ENCODE measurements at regions not wholly inside any gene's neighbourhood (a gene's known extent, or its start where the extent isn't known, plus 50 kb on each side); places are given as distances from the start of the nearest gene placed in this dataset.

DNA sequence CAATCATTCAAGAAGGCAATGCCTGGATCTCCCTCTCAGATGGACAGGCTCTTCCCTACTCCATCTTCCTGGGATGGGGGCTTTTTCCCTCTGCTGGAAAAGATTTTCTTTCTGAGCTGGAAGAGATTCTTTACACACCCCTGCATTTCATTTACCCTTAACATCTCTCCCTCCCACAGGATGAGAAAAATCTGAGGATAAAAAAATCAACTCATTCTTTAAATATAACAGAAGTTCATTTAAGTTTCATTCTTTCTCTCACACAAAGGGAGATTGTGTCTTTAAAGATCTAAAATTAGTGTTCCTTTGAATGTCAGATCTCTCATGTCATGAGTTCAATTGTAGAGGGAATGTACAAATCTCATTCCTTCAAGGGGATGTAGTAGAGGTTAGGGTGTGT lies 109.0 kb downstream of the ZNF518B start:
- ATAC-seq (replicated peaks) (no peak), DNase-seq (no peak)
- Mint-ChIP-seq H3K27ac (no peak overlapping the region), H3K9me3 (peaks cover 2 to 4% of the 10 kb centered on the region in 2 donors), H3K36me3 (no peaks in the 10 kb centered on the region), H3K4me1 (no peaks in the 10 kb centered on the region), H3K4me3 (no peak overlapping the region), H3K27me3 (peaks cover 16 to 30% of the 10 kb centered on the region in 2 donors)

DNA sequence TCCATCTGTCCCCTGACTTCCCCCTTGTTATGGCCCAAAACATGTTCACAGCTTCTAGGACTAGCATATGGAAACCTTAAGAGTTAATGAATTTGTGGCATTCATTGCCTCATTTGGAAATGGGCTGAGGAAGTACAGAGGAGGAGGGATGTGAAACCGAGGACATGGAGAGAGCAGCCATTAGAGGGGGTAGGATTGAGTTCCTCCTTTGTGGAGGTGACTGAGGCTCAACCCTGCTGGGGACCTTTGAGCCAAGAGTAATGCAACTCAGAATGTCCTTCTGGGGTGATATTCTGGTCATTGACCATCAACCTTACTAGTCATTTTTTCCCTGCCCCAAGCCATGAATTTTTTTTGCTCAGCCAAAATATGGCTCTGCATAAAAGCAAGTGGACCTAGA lies 109.4 kb downstream of the ZNF518B start:
- peaks cover 15 to 32% of the 10 kb centered on the region in 2 donors for H3K27me3 Mint-ChIP-seq

DNA sequence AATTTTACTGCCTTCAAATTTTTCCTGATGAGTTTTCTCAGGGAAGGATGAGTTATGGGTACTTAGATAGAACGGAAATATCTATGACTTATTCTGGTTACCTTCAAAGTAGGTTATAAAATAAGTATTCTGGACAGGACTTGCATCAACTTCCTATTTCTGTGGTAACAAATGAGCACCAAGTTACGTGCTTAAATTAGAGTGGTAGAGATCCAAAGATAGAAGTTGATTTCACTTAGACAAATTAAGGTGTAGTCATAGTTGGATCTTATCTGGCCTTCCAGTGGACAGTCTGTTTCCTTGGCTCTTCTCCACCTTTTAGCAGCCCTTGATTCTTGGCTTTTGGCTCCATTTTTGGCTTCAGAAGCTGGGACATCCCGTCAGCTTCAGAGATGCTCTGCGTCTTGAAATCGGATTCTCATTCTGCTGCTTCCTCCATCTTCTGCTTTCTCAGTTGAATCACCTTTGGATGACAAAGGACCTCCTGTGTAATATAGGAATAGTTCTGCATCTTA lies 109.9 kb downstream of the ZNF518B start:
- no peak overlapping the region for H3K4me3 Mint-ChIP-seq
- H3K36me3 Mint-ChIP-seq, result no peaks in the 10 kb centered on the region
- H3K27ac Mint-ChIP-seq, result no peak overlapping the region
- ATAC-seq (replicated peaks), result no peak
- H3K9me3 Mint-ChIP-seq, result peaks cover 0 to 2% of the 10 kb centered on the region in 2 donors
- no peak for DNase-seq
- no peaks in the 10 kb centered on the region for H3K4me1 Mint-ChIP-seq
- H3K27me3 Mint-ChIP-seq, result peaks cover 12 to 33% of the 10 kb centered on the region in 2 donors

More for the DNA sequence above, 109.4 kb downstream of the ZNF518B start:
- H3K27ac Mint-ChIP-seq, result no peak overlapping the region
- no peak overlapping the region for H3K4me3 Mint-ChIP-seq
- H3K36me3 Mint-ChIP-seq, result no peaks in the 10 kb centered on the region
- H3K4me1 Mint-ChIP-seq, result no peaks in the 10 kb centered on the region
- no peak for ATAC-seq (replicated peaks)
- H3K9me3 Mint-ChIP-seq, result peaks cover 2 to 3% of the 10 kb centered on the region in 2 donors
- no peak for DNase-seq

DNA sequence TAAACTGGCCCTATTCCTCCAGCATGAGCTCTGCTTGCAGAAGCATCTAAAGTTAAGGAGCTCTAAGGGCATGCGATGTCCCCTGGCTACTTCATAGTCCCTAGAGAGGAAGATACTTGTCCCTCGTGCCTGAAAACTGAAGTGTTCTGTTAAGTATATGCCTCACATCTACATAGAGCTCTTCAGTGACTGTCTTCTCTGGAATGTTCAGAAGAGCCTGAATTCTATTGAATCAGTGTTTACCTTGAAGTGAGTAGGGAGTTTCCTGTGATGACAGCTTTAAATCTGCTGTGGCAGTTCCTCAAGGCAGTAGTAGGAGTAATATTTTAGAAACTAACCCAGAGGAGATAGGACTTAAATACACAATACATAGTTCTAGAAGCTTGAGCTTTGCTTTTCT lies 111.2 kb downstream of the ZNF518B start:
- Mint-ChIP-seq H3K27ac (no peak overlapping the region), H3K36me3 (no peaks in the 10 kb centered on the region), H3K27me3 (peaks cover 12 to 34% of the 10 kb centered on the region in 2 donors), H3K4me1 (no peaks in the 10 kb centered on the region), H3K9me3 (peaks cover 0 to 2% of the 10 kb centered on the region in 2 donors), H3K4me3 (no peak overlapping the region)
- DNase-seq (no peak), ATAC-seq (replicated peaks) (no peak)

DNA sequence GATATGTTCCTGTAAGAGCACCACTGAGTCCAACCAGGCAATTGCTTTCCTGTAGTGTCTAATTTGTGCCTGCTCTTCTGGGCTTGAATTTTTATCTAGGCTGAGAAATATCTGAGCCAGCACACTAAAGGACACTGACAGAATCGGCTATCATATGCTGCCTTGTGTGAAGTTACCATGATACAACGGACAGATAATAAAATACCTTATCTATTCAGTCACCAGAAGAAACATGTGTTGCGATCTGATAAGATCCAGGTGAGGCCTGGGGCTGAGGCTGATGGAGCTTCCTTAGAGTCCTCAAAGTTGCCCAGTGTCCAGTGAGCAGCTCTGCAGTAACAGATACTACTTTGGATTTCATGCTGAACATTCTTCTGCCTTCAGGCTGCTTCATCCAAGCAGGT lies 111.8 kb downstream of the ZNF518B start:
- H3K4me3 Mint-ChIP-seq, result no peak overlapping the region
- H3K27ac Mint-ChIP-seq, result no peak overlapping the region
- peaks cover 0 to 2% of the 10 kb centered on the region in 2 donors for H3K9me3 Mint-ChIP-seq
- DNase-seq (no peak), ATAC-seq (replicated peaks) (no peak)
- H3K36me3 Mint-ChIP-seq, result no peaks in the 10 kb centered on the region
- H3K4me1 Mint-ChIP-seq, result no peaks in the 10 kb centered on the region
- peaks cover 6 to 34% of the 10 kb centered on the region in 2 donors for H3K27me3 Mint-ChIP-seq

DNA sequence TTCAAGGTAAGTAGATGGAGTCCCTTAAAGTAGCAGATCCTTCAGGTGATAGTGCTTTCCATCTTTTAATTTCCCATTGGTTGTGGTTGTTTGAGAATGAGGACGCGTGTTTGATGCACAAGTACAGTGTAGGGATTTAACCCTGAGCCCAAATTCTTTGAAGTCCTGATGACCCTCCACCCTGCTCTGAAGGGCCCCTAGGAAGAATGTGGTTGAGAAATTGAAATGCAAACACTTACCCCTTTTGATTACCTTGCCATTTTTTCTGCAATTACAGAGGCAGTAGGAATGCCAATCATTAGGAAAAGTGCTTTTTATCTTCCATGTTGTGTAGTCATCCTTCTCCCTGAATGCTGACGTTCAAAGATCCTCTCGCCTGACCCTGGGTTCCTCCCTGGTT lies 112.4 kb downstream of the ZNF518B start:
- no peaks in the 10 kb centered on the region for H3K4me1 Mint-ChIP-seq
- ATAC-seq (replicated peaks) (no peak), DNase-seq (no peak)
- no peaks in the 10 kb centered on the region for H3K36me3 Mint-ChIP-seq
- H3K27ac Mint-ChIP-seq, result no peak overlapping the region
- H3K4me3 Mint-ChIP-seq, result no peak overlapping the region
- H3K9me3 Mint-ChIP-seq, result peaks cover 0 to 2% of the 10 kb centered on the region in 2 donors
- H3K27me3 Mint-ChIP-seq, result peaks cover 6 to 30% of the 10 kb centered on the region in 2 donors

DNA sequence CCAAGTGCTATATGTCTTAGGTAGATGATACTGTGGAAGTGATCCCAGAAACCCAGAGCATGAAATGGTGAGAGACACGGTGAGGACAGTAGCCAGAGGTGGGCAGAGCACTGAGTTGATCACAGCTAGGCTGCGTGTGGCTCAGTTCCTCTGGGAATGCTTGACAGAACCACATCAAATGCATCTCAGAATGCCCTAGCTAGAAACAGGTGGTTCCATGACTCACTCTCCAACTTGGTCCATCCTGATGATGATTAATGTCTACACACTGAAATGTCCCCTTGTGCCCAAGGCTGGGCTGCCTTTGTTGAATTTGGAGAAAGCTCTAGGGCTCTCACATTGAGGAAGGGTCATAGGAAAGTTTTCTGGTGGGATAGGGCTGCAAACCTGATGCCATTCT lies 113.6 kb downstream of the ZNF518B start:
- peaks cover 6 to 28% of the 10 kb centered on the region in 2 donors for H3K27me3 Mint-ChIP-seq

DNA sequence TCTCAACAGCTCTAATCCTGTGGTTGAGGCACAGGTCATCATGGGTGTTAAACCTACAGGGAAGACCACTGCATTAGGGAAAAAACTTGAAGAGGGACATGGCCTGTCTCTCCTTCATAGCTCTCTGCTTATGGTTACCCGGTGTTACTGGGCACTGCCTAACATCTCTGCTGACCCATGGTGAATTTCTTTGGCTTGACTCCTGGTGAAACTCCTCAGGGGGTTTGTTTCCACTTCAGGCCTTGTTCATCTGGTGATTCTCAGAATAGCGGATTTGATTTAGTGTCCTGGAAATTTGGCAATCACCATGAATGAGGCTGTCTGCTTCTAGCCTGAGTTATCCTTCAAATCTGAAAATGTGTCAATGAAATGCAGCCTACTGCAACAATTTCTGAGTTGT lies 114.4 kb downstream of the ZNF518B start:
- ATAC-seq (replicated peaks), result no peak
- no peak overlapping the region for H3K4me3 Mint-ChIP-seq
- no peaks in the 10 kb centered on the region for H3K4me1 Mint-ChIP-seq
- H3K27ac Mint-ChIP-seq, result no peak overlapping the region
- no peaks in the 10 kb centered on the region for H3K36me3 Mint-ChIP-seq
- no peak for DNase-seq
- H3K9me3 Mint-ChIP-seq, result peaks cover 0 to 2% of the 10 kb centered on the region in 2 donors
- peaks cover 7 to 29% of the 10 kb centered on the region in 2 donors for H3K27me3 Mint-ChIP-seq

More for the DNA sequence above, 113.6 kb downstream of the ZNF518B start:
- H3K4me3 Mint-ChIP-seq, result no peak overlapping the region
- no peaks in the 10 kb centered on the region for H3K36me3 Mint-ChIP-seq
- H3K27ac Mint-ChIP-seq, result no peak overlapping the region
- peaks cover 0 to 2% of the 10 kb centered on the region in 2 donors for H3K9me3 Mint-ChIP-seq
- ATAC-seq (replicated peaks), result no peak
- DNase-seq, result no peak
- H3K4me1 Mint-ChIP-seq, result no peaks in the 10 kb centered on the region

DNA sequence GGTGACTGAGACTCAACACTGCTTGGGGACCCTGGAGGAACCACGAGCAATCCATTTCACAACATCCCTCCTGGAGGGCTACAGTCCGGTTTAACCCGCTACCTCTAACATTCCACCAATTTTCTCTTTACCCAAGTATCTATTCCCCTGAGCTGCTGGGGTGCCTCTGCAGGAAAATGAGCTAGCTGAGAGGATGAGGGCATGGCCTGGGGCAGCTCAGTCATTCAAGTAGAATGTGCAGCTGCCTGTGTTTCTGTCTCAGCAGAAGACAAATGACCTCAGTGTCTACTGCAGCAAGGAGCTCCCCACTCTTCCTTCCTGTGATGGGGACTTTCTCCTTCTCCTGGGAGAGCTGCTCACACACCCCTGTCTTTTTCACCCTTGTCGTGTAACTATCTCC lies 120.8 kb downstream of the ZNF518B start:
- DNase-seq, result no peak
- Mint-ChIP-seq H3K4me3 (no peak overlapping the region), H3K36me3 (no peaks in the 10 kb centered on the region)

DNA sequence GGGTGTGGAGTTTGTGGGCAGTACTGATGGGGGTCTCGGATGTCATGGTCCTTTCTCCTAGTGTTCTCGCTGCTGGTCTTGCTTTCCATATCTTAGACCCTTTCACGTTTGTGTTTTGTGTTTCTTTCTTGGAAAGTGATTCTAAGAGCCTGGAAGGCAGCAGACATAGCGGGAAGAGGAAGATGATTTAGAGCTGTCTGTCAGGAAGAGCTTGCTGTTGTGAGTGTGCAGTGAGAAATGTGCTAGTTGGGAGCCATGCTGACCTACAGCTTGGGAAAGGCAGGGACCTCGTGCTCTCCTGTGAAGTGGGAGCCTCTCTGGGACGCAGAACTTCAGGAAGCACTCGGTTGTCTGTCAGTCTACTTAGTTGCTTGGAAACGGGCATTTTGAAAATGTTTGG lies 122.2 kb downstream of the ZNF518B start:
- Mint-ChIP-seq H3K27me3 (peaks cover 13 to 26% of the 10 kb centered on the region in 2 donors), H3K9me3 (peaks cover 3 to 4% of the 10 kb centered on the region in 2 donors), H3K27ac (no peak overlapping the region), H3K4me1 (no peaks in the 10 kb centered on the region), H3K4me3 (no peak overlapping the region), H3K36me3 (no peaks in the 10 kb centered on the region)
- ATAC-seq (replicated peaks), result no peak
- no peak for DNase-seq

More for the DNA sequence above, 120.8 kb downstream of the ZNF518B start:
- peaks cover 13 to 26% of the 10 kb centered on the region in 2 donors for H3K27me3 Mint-ChIP-seq
- H3K27ac Mint-ChIP-seq, result no peak overlapping the region
- H3K9me3 Mint-ChIP-seq, result peaks cover 3 to 4% of the 10 kb centered on the region in 2 donors
- no peak for ATAC-seq (replicated peaks)
- no peaks in the 10 kb centered on the region for H3K4me1 Mint-ChIP-seq

DNA sequence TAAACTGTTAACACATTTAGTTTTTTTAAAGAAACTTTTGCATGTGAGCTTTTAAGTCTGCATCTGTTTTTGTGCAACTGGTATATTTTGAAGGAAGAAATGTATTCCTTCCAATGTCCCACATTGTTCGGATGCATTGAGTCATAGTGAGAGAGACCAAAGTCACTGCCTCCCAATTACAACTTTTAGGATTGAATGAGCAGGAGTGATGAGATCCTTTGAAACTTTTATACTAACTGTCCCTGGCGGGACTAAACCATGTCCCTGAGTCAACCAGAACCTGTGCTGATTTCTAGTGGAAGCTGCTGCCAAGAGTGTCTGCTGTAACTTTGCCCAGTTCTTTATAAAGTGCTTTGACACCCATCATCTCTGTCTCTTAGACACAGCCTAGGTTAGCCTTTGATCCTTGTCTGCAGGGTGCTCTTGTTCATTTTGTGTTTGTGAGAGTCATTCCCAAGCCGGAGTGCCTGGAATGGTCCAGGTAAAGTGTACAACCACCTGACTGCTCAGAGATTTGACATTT lies 122.7 kb downstream of the ZNF518B start:
- no peak overlapping the region for H3K4me3 Mint-ChIP-seq
- H3K27ac Mint-ChIP-seq, result no peak overlapping the region
- DNase-seq, result no peak
- H3K4me1 Mint-ChIP-seq, result no peaks in the 10 kb centered on the region
- H3K27me3 Mint-ChIP-seq, result peaks cover 13 to 26% of the 10 kb centered on the region in 2 donors
- no peak for ATAC-seq (replicated peaks)
- H3K36me3 Mint-ChIP-seq, result no peaks in the 10 kb centered on the region
- H3K9me3 Mint-ChIP-seq, result peaks cover 3 to 4% of the 10 kb centered on the region in 2 donors

DNA sequence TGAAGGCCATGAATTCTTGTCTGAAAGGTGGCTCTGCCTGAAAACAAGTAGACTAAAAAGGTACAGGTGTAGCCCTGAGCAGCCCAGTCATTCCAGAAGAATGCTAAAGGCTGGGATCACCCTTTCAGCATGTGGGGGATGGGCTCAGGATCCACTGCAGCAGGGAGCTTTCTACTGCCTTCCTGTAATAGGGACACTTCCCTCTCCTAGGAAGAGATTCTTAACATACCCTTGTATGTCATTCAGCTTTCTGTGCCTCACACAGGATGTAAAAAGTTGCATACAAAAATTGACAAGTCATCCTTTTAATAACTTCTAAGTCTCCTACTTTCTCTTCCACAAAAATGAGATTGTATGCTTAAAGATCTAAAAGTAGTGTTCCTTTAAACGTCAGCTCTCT lies 123.3 kb downstream of the ZNF518B start:
- DNase-seq (no peak), ATAC-seq (replicated peaks) (no peak)
- Mint-ChIP-seq H3K27me3 (peaks cover 13 to 26% of the 10 kb centered on the region in 2 donors), H3K4me1 (no peaks in the 10 kb centered on the region), H3K36me3 (no peaks in the 10 kb centered on the region), H3K4me3 (no peak overlapping the region), H3K9me3 (peaks cover 3 to 4% of the 10 kb centered on the region in 2 donors), H3K27ac (no peak overlapping the region)

DNA sequence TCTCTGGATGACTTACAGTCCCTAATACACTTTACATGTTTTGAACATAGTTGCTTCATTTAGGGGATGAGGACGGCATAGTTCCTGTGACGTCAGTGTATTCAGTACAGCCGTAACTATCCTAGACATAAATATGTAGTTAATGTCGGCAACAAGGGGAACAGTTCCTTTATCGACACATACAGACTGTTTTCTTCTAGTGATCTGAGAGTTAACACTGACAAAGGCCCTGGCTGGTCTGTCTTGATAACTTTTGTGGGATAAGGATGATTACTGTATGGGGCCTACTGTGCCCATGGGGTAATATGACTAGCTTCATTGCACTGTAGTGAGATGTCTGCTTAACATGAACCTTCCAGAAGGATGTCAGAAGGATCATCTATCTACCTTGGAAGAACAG lies 131.2 kb downstream of the ZNF518B start:
- H3K36me3 Mint-ChIP-seq, result no peaks in the 10 kb centered on the region
- ATAC-seq (replicated peaks), result no peak
- DNase-seq, result no peak
- H3K4me3 Mint-ChIP-seq, result no peak overlapping the region
- H3K27ac Mint-ChIP-seq, result no peak overlapping the region
- no peaks in the 10 kb centered on the region for H3K4me1 Mint-ChIP-seq
- peaks cover 11% of the 10 kb centered on the region in 2 donors for H3K27me3 Mint-ChIP-seq
- H3K9me3 Mint-ChIP-seq, result no peaks in the 10 kb centered on the region

DNA sequence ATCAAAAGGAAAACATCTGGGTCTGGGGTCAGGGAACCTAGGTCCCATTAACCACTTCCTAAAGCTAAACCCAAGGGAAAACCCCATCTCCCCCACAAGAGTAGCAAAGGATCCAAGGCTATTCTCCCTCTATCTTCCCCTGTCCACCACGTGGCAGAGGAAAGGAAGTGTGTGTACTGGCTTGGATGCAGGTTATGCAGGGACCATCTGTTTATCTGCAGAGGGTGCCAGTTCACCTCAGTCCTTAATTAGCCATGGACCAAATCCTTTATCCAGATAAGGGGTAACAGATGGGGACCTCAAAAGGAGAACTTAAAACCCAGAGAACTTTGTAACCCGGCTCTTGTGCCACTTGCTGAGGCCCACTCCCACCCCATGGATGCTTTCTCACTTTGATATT lies 135.3 kb downstream of the ZNF518B start:
- DNase-seq (no peak), ATAC-seq (replicated peaks) (no peak)
- Mint-ChIP-seq H3K4me3 (no peak overlapping the region), H3K4me1 (no peaks in the 10 kb centered on the region), H3K9me3 (no peaks in the 10 kb centered on the region), H3K27ac (no peak overlapping the region), H3K27me3 (peaks cover 11 to 16% of the 10 kb centered on the region in 2 donors), H3K36me3 (no peaks in the 10 kb centered on the region)

DNA sequence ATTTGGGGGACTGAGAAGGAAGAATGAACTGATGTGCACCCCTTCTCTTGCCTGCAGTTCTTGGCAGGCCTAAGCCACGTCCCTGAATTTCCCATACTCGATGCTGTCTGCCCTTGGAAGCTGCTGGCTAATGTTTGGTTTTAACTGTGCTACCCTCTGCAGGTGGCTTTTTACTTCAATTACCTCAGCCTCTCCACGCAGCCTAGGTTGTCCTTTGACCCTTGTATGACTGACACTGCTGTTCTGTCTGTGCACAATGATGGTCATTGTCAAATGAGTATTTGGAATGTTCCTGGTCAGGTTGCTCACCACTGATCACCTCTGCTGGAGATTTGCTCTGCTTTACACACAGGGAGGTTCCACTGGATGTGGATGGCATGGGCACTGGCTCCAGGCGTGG lies 137.1 kb downstream of the ZNF518B start:
- no peak overlapping the region for H3K4me3 Mint-ChIP-seq
- no peaks in the 10 kb centered on the region for H3K36me3 Mint-ChIP-seq
- no peaks in the 10 kb centered on the region for H3K4me1 Mint-ChIP-seq
- no peak for ATAC-seq (replicated peaks)
- H3K27me3 Mint-ChIP-seq, result peaks cover 11 to 19% of the 10 kb centered on the region in 2 donors
- no peak overlapping the region for H3K27ac Mint-ChIP-seq
- DNase-seq, result no peak
- no peaks in the 10 kb centered on the region for H3K9me3 Mint-ChIP-seq

All from stimulated activated naive B cell treated with anti-CD40 and anti-IgM and Interleukin-4, amounts not matched to agents 10 μg/mL and 1 μg/mL and 100 μg/mL, for 72 hours (primary cell).